ENCODE measurements at regions not wholly inside any gene's neighbourhood (a gene's known extent, or its start where the extent isn't known, plus 50 kb on each side); places are given as distances from the start of the nearest gene placed in this dataset.

DNA sequence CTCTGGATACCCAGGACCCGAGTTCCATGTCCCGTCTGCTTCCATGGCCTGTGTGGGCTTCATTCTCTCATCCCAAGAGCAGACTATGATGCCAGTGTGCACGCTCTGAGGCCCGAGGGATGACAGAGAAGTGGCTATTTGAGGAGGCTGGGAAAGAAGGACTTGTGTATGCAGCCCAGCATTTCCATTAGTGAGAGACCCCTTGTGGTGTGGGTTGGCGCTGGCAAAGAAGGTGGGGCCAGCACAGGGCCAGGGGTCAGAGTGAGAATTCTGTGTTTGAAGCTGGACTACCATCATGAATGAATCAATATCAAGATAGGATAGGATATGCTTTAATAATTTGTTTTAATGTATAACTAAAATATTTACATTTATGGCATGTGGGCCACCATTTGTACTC is 200.8 kb downstream of the HIPK3 start:
- no peaks in the 10 kb centered on the region for H3K4me1 ChIP-seq (ENCODE audit: control insufficient read depth, insufficient read depth, low read length)
- no peaks in the 10 kb centered on the region for H3K27me3 ChIP-seq (ENCODE audit: control insufficient read depth, insufficient read depth, low read length)
- Mint-ChIP-seq H3K36me3 (no peaks in the 10 kb centered on the region), H3K4me3 (no peak overlapping the region), H3K9me3 (no peaks in the 10 kb centered on the region), H3K4me1 (no peaks in the 10 kb centered on the region), H3K27ac (no peak overlapping the region), H3K27me3 (ENCODE audit: low read depth in 2 of 2) (peaks cover 9 to 11% of the 10 kb centered on the region in 2 donors)
- intact Hi-C loops (cut with micrococcal nuclease), result no loop called here
- TF ChIP-seq, protein P1, sequence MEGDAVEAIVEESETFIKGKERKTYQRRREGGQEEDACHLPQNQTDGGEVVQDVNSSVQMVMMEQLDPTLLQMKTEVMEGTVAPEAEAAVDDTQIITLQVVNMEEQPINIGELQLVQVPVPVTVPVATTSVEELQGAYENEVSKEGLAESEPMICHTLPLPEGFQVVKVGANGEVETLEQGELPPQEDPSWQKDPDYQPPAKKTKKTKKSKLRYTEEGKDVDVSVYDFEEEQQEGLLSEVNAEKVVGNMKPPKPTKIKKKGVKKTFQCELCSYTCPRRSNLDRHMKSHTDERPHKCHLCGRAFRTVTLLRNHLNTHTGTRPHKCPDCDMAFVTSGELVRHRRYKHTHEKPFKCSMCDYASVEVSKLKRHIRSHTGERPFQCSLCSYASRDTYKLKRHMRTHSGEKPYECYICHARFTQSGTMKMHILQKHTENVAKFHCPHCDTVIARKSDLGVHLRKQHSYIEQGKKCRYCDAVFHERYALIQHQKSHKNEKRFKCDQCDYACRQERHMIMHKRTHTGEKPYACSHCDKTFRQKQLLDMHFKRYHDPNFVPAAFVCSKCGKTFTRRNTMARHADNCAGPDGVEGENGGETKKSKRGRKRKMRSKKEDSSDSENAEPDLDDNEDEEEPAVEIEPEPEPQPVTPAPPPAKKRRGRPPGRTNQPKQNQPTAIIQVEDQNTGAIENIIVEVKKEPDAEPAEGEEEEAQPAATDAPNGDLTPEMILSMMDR (IDR thresholded peaks at IDR 0.05), result no peak
- H3K4me3 ChIP-seq (ENCODE audit: low read length), result no peak overlapping the region
- H3K36me3 ChIP-seq (ENCODE audit: control insufficient read depth, insufficient read depth, low read length), result no peaks in the 10 kb centered on the region
- H3K9me3 ChIP-seq (ENCODE audit: control insufficient read depth, insufficient read depth, low read length), result no peaks in the 10 kb centered on the region
- 87% methylated on average over 5 of the region's 5 CpGs for WGBS (ENCODE audit: insufficient coverage)
- no peak overlapping the region for H3K27ac ChIP-seq (ENCODE audit: low read length)
- DNase-seq, result no peak
- no peak for ATAC-seq

DNA sequence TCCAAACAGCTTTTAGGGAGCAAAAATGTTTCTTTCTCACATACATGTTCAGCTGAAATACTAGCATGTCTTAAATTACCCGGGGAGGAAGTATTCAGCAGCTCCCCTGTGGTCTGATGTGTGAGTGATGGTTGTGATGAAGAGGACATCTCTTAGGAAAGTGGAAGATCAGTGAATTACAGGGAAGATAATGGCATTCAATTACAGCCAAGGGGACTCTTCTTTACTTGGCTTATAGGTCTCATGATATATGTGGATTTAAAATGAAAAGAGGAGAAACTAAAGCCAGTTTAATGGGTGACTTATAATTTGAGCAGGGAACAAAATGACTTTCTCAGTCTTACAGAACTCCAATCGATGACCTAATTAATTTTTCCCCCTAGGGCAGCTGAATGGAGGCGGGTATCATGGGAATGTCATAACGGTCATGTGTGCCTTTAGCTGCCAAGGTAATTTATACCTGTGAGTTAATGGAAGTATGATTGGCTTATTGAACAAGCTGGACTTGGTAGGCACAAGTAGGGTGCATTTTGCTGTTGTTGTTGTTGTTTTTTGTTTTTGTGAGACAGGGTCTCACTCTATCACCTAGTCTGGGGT is 198.8 kb downstream of the HIPK3 start:
- H3K36me3 ChIP-seq (ENCODE audit: control insufficient read depth, insufficient read depth, low read length), result no peaks in the 10 kb centered on the region
- ATAC-seq, result no peak
- 86% methylated on average over 3 of the region's 4 CpGs for WGBS (ENCODE audit: insufficient coverage)
- Mint-ChIP-seq H3K36me3 (no peaks in the 10 kb centered on the region), H3K27ac (no peak overlapping the region), H3K4me1 (no peaks in the 10 kb centered on the region), H3K4me3 (no peak overlapping the region), H3K9me3 (no peaks in the 10 kb centered on the region), H3K27me3 (ENCODE audit: low read depth in 2 of 2) (peaks cover 15 to 16% of the 10 kb centered on the region in 2 donors)
- no peak overlapping the region for H3K4me3 ChIP-seq (ENCODE audit: low read length)
- H3K27me3 ChIP-seq (ENCODE audit: control insufficient read depth, insufficient read depth, low read length), result no peaks in the 10 kb centered on the region
- TF ChIP-seq, protein P1 (IDR thresholded peaks at IDR 0.05), result no peak
- no peaks in the 10 kb centered on the region for H3K4me1 ChIP-seq (ENCODE audit: control insufficient read depth, insufficient read depth, low read length)
- intact Hi-C loops (cut with micrococcal nuclease), result no loop called here
- DNase-seq, result no peak
- H3K27ac ChIP-seq (ENCODE audit: low read length), result no peak overlapping the region
- no peaks in the 10 kb centered on the region for H3K9me3 ChIP-seq (ENCODE audit: control insufficient read depth, insufficient read depth, low read length)

DNA sequence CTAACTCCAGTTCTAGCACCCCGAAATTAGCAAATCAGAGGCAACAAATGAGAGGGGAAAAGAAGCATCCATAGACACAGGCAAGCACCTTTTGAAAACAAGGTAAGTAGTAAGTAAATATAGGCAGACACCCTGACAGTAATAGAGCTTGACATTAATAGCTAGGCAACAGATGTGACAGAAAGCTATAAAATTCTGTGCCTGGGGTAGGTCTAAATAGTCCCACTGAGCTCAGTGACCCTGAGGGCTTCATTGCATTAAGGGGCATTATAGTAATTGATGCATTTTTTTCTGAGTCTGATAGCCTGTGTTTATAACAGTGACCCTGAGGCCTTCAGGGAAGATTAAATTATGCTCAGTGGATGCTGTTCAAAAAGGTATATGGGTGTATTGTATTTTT is 197.1 kb downstream of the HIPK3 start:
- ATAC-seq (no peak), DNase-seq (no peak)
- no peak overlapping the region for H3K27ac Mint-ChIP-seq
- Histone ChIP-seq H3K4me1 (ENCODE audit: control insufficient read depth, insufficient read depth, low read length) (no peaks in the 10 kb centered on the region), H3K36me3 (ENCODE audit: control insufficient read depth, insufficient read depth, low read length) (no peaks in the 10 kb centered on the region), H3K27ac (ENCODE audit: low read length) (no peak overlapping the region), H3K9me3 (ENCODE audit: control insufficient read depth, insufficient read depth, low read length) (no peaks in the 10 kb centered on the region), H3K27me3 (ENCODE audit: control insufficient read depth, insufficient read depth, low read length) (no peaks in the 10 kb centered on the region), H3K4me3 (ENCODE audit: low read length) (no peak overlapping the region)
- TF ChIP-seq, protein P1 (IDR thresholded peaks at IDR 0.05), result no peak
- no peaks in the 10 kb centered on the region for H3K4me1 Mint-ChIP-seq
- no peak overlapping the region for H3K4me3 Mint-ChIP-seq
- no peaks in the 10 kb centered on the region for H3K36me3 Mint-ChIP-seq
- WGBS (ENCODE audit: insufficient coverage), result 0% methylated on average over 1 of the region's 1 CpG
- intact Hi-C loops (cut with micrococcal nuclease), result no loop called here
- H3K27me3 Mint-ChIP-seq (ENCODE audit: low read depth in 2 of 2), result peaks cover 7 to 14% of the 10 kb centered on the region in 2 donors
- H3K9me3 Mint-ChIP-seq, result no peaks in the 10 kb centered on the region

Data from natural killer cell (primary cell).